K562 (cell line): ENCODE measurements at regions not wholly inside any gene's neighbourhood (a gene's known extent, or its start where the extent isn't known, plus 50 kb on each side); places are given as distances from the start of the nearest gene placed in this dataset.

Experiments
- ATAC-seq: fragments of 200-7000 bp; cut with Tn5 transposase; 3 replicates; pipeline ENCODE4 v1.9.1; 2020; ENCODE audit warnings: moderate library complexity
- BruUV-seq: library from RNA; stranded (reverse); fragments of 400-500 nt; replicated peaks from 2 replicates; lab custom pipeline; 2021; lab: Mats Ljungman, UMichigan
- CTCF ChIA-PET: fragments of 300-600 bp; formaldehyde crosslinking; extraction: SDS; loops from one replicate; lab custom pipeline; 2021; ENCODE audit warnings: low intra/inter-chr PET ratio; lab: Yijun Ruan, JAX
- POLR2A ChIA-PET: fragments of 300-600, 350-650 bp; sonication (Branson Sonifier 250); formaldehyde crosslinking; extraction: SDS; loops from one replicate; lab custom pipeline; 2021; ENCODE audit warnings: antibody characterized with exemption, inconsistent platforms; lab: Yijun Ruan, JAX
- DNase-seq, 4 experiments: peaks; one replicate each; pipeline versions ENCODE4 v3.0.0 to v3.0.0-alpha.2; 2011 to 2018; ENCODE audit warnings: low spot score in 3 of 4, mixed read lengths in 3 of 4; ENCODE audit errors: extremely low read depth in 1 of 4
- FAIRE-seq: peaks from 2 replicates; lab custom pipeline; 2011; peaks lifted over from hg19 to GRCh38; lab: Jason Lieb, UNC
- H2AFZ ChIP-seq: 2 replicates; pipeline ENCODE4 v1.6.0; 2011; ENCODE audit warnings: low read depth, low read length, control low read depth, inconsistent platforms
- H3K27ac ChIP-seq: fragments of 200-600 bp; 3 replicates; pipeline ENCODE4 v1.8.0; 2011; ENCODE audit warnings: low read depth, mild to moderate bottlenecking, control low read depth, inconsistent platforms, low read length, moderate library complexity, mixed read lengths; ENCODE audit errors: extremely low read depth
- H3K27me3 ChIP-seq, 2 experiments: fragments of 300-600 bp in 1 of 2; 2 replicates in 1 of 2; 3 replicates in 1 of 2; pipeline versions ENCODE4 v1.6.0 to v1.8.0; 2011; ENCODE audit warnings: inconsistent platforms in 2 of 2, low read length in 2 of 2, mild to moderate bottlenecking in 1 of 2, mixed read lengths in 1 of 2, moderate library complexity in 1 of 2; ENCODE audit not compliant: control insufficient read depth in 2 of 2, insufficient read depth in 2 of 2
- H3K36me3 ChIP-seq: fragments of 300-600 bp; 3 replicates; pipeline ENCODE4 v1.8.0; 2011; ENCODE audit warnings: mild to moderate bottlenecking, low read length, inconsistent platforms; ENCODE audit not compliant: control insufficient read depth, insufficient read depth
- H3K4me1 ChIP-seq, 2 experiments: fragments of 200-600 bp in 1 of 2; replicated peaks in 1 of 2; 2 replicates in 1 of 2; 3 replicates in 1 of 2; pipeline versions ENCODE4 v1.5.1 to v1.8.0; 2011; ENCODE audit warnings: inconsistent platforms in 2 of 2, low read length in 2 of 2, mild to moderate bottlenecking in 1 of 2, mixed read lengths in 1 of 2, moderate library complexity in 1 of 2; ENCODE audit not compliant: control insufficient read depth in 2 of 2, insufficient read depth in 2 of 2
- H3K4me2 ChIP-seq: 2 replicates; pipeline ENCODE4 v1.6.1; 2011; ENCODE audit warnings: low read length, control low read depth, inconsistent platforms, mixed read lengths; ENCODE audit not compliant: insufficient read depth
- H3K4me3 ChIP-seq: fragments of 200-600 bp; sonication (generic), shearing (Covaris generic); 2 replicates; pipeline ENCODE4 v1.5.1; 2016; ENCODE audit warnings: control low read depth, inconsistent platforms
- H3K79me2 ChIP-seq: fragments of 200-600 bp; 3 replicates; pipeline ENCODE4 v1.8.0; 2011; ENCODE audit warnings: low read length, inconsistent platforms; ENCODE audit not compliant: control insufficient read depth, insufficient read depth
- H3K9ac ChIP-seq, 2 experiments: 2 replicates each; pipeline versions ENCODE4 v1.6.0 to v1.6.1; 2011; ENCODE audit warnings: low read depth in 2 of 2, low read length in 2 of 2, control low read depth in 1 of 2, inconsistent platforms in 1 of 2, mild to moderate bottlenecking in 1 of 2, mixed read lengths in 1 of 2; ENCODE audit not compliant: insufficient read depth in 1 of 2
- H3K9me1 ChIP-seq: one replicate; pipeline ENCODE4 v1.6.0; 2011; ENCODE audit warnings: inconsistent platforms, mild to moderate bottlenecking, low read length, moderate library complexity; ENCODE audit not compliant: control insufficient read depth, insufficient read depth
- H3K9me3 ChIP-seq: replicated peaks from 2 replicates; pipeline ENCODE4 v1.5.1; 2011; ENCODE audit warnings: low read depth, low read length, inconsistent platforms; ENCODE audit not compliant: control insufficient read depth, insufficient read depth
- H4K20me1 ChIP-seq: replicated peaks from 2 replicates; pipeline ENCODE4 v1.6.1; 2011; ENCODE audit warnings: low read length, inconsistent platforms, mixed read lengths; ENCODE audit not compliant: control insufficient read depth, insufficient read depth
- ARID1B ChIP-seq: fragments of 450-650 bp; IDR thresholded peaks from 2 replicates; pipeline ENCODE4 v1.6.1; 2016; ENCODE audit warnings: antibody characterized with exemption, mild to moderate bottlenecking, inconsistent platforms
- CHD4 ChIP-seq: fragments of 200-600 bp; sonication (generic); IDR thresholded peaks from 3 replicates; pipeline ENCODE4 v1.6.1; 2012; ENCODE audit warnings: low read depth, mild to moderate bottlenecking, mixed read lengths, low read length, inconsistent platforms; ENCODE audit not compliant: insufficient read depth, insufficient replicate concordance, poor library complexity, severe bottlenecking
- ESRRB ChIP-seq: fragments of 250-450 bp; sonication (Bioruptor Pico); IDR thresholded peaks from 2 replicates; pipeline ENCODE4 v1.5.0; 2020; ENCODE audit warnings: mild to moderate bottlenecking, moderate library complexity, borderline replicate concordance
- EZH2 ChIP-seq: IDR thresholded peaks from 2 replicates; pipeline ENCODE4 v1.6.1; 2012; ENCODE audit warnings: low read depth, mild to moderate bottlenecking, inconsistent platforms, low read length, borderline replicate concordance
- MBD2 ChIP-seq: sonication (generic); IDR thresholded peaks from 2 replicates; pipeline ENCODE4 v1.6.1; 2016; ENCODE audit warnings: low read depth, borderline replicate concordance
- NELFE ChIP-seq: IDR thresholded peaks from 2 replicates; pipeline ENCODE4 v1.6.1; 2011; ENCODE audit warnings: mild to moderate bottlenecking; ENCODE audit not compliant: insufficient read depth, insufficient read length
- POLR2AphosphoS2 ChIP-seq: IDR thresholded peaks from 2 replicates; pipeline ENCODE4 v1.6.1; 2012; ENCODE audit warnings: low read length, improper control_type of control experiment
- POLR2B ChIP-seq: fragments of 450-650 bp; IDR thresholded peaks from 2 replicates; pipeline ENCODE4 v1.6.1; 2018; ENCODE audit warnings: low read depth; ENCODE audit not compliant: partially characterized antibody
- SIX5 ChIP-seq, 2 experiments: IDR thresholded peaks; 2 replicates each; pipeline ENCODE4 v1.6.1; 2011; ENCODE audit warnings: low read length in 2 of 2, borderline replicate concordance in 1 of 2, low read depth in 1 of 2, mild to moderate bottlenecking in 1 of 2, moderate library complexity in 1 of 2; ENCODE audit not compliant: insufficient read depth in 1 of 2
- TOE1 ChIP-seq, 2 experiments: fragments of 450-650 bp in 1 of 2; sonication (generic) in 1 of 2; formaldehyde crosslinking in 1 of 2; IDR thresholded peaks; 2 replicates each; pipeline versions ENCODE4 v1.7.1 to v1.8.0; 2016 to 2022; ENCODE audit warnings: borderline replicate concordance in 2 of 2, mild to moderate bottlenecking in 2 of 2, antibody characterized with exemption in 1 of 2, inconsistent platforms in 1 of 2, low read depth in 1 of 2, missing genetic modification reagents in 1 of 2, moderate library complexity in 1 of 2
- TSC22D4 ChIP-seq: fragments of 450-650 bp; IDR thresholded peaks from 2 replicates; pipeline ENCODE4 v1.6.1; 2016; ENCODE audit warnings: missing genetic modification characterization, missing biosample characterization, control low read depth
- XRCC3 ChIP-seq: fragments of 450-650 bp; IDR thresholded peaks from 2 replicates; pipeline ENCODE4 v1.6.1; 2017; ENCODE audit warnings: mild to moderate bottlenecking, moderate library complexity
- WGBS: fragments of 100-300 bp; shearing (Covaris generic); methylation state at CpG from one replicate; pipeline ENCODE4 v1.1.6; 2016; ENCODE audit warnings: low coverage, mixed read lengths; ENCODE audit not compliant: insufficient coverage; ENCODE audit errors: missing lambda C conversion rate; 5-methylcytosine and 5-hydroxymethylcytosine counted together
- in situ Hi-C: fragments of 300-500 bp; cut with MboI; formaldehyde crosslinking; loops from 4 replicates; pipeline ENCODE4 v1.15.0; 2018; ENCODE audit warnings: inconsistent platforms, mixed read lengths
- intact Hi-C: fragments of 100-400 bp; cut with micrococcal nuclease; formaldehyde crosslinking; loops from 2 replicates; pipeline ENCODE4 v1.14.2; 2022
- TF ChIP-seq, protein P1 (sequence below): sonication (generic); formaldehyde crosslinking; IDR thresholded peaks from 2 replicates; pipeline ENCODE4 v1.8.1; 2023; ENCODE audit warnings: mild to moderate bottlenecking, missing genetic modification reagents

DNA sequence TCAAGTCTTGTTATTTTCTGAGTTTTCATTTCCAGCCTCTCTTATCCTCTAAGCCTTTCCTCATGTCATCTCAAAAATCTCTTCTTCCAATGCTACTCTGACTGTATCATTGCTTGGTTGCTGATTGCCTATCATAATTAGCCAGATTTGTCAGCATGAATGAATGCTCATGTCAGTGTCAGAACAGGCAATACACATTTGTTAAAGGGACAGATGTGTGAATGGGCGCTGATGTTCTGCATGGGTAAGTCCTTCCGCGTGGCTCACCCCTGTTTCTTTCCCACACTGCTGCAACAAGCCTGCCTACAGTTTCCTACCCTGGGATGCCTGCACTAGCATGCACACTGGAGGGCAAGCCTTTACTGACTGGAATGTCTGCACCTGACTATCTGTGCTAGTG, 100.6 kb downstream of the RHOU start:
- no peaks in the 10 kb centered on the region for H3K9me1 ChIP-seq
- POLR2A ChIA-PET = no interaction called here
- no TSS peak for BruUV-seq
- no peak overlapping the region for H2AFZ ChIP-seq
- peaks cover 0 to 16% of the 10 kb centered on the region in 2 experiments; a peak in 3 of 5 replicates for H3K4me1 ChIP-seq
- ATAC-seq (no peak), FAIRE-seq (no peak), DNase-seq (no peak)
- H3K27ac ChIP-seq = no peak overlapping the region
- no peaks in the 10 kb centered on the region for H4K20me1 ChIP-seq
- no peak overlapping the region for H3K9ac ChIP-seq
- in situ Hi-C loops = no loop called here
- no peak overlapping the region for H3K4me2 ChIP-seq
- 0% methylated on average over 3 of the region's 3 CpGs for WGBS
- CTCF ChIA-PET = no interaction called here
- no peaks in the 10 kb centered on the region for H3K9me3 ChIP-seq
- no peaks in the 10 kb centered on the region for H3K36me3 ChIP-seq
- TF ChIP-seq SIX5 (IDR thresholded peaks at IDR 0.05; ENCODE audit: borderline replicate concordance in 1 of 2, insufficient read depth in 1 of 2, low read depth in 1 of 2, low read length in 2 of 2) = 0 out of 4 replicates have a peak, but pooled peaks of 1 of the 2 experiments have one; percentile 4
- no peak for TF ChIP-seq NELFE
- TF ChIP-seq MBD2 = no peak
- peaks cover 10 to 16% of the 10 kb centered on the region in 2 experiments; a peak in 3 of 5 replicates for H3K27me3 ChIP-seq
- intact Hi-C loops = no loop called here
- H3K4me3 ChIP-seq = no peak overlapping the region
- H3K79me2 ChIP-seq = no peaks in the 10 kb centered on the region

DNA sequence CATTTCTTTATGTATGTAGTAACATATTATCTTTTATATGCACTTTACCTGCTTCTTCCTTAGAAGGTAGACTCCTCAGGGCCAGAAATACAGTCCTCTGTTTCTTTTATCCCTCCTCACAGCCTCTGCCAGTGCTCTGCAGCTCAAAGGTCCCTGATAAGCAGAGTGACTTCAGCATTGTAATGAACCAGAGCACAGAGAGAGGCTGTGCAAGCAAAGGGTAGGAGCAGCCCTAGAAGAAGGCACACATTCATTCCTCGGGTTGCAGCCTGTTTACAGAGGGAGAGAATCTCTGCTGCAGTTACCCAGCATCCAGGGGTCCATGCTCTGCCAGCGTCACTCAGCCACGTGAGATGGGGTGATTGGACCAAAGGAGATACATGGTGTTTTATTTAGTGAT, 101.1 kb downstream of the RHOU start:
- Histone ChIP-seq H3K27me3 (peaks cover 10 to 13% of the 10 kb centered on the region in 2 experiments; a peak in 3 of 5 replicates), H3K36me3 (no peaks in the 10 kb centered on the region; the same call in 2 of the 3 replicates), H2AFZ (no peak overlapping the region), H4K20me1 (no peaks in the 10 kb centered on the region), H3K4me1 (peaks cover 0 to 16% of the 10 kb centered on the region in 2 experiments; a peak in 3 of 5 replicates), H3K27ac (no peak overlapping the region), H3K4me2 (no peak overlapping the region), H3K4me3 (no peak overlapping the region), H3K9me1 (no peaks in the 10 kb centered on the region), H3K9ac (no peak overlapping the region), H3K9me3 (no peaks in the 10 kb centered on the region), H3K79me2 (no peaks in the 10 kb centered on the region)
- POLR2A ChIA-PET = no interaction called here
- no peak for ATAC-seq
- in situ Hi-C loops (no loop called here), intact Hi-C loops (no loop called here)
- CTCF ChIA-PET = no interaction called here
- DNase-seq = no peak
- no peak for FAIRE-seq
- BruUV-seq = no TSS peak
- WGBS = 1% methylated on average over 3 of the region's 3 CpGs
- no peak for TF ChIP-seq TSC22D4 (tag)
- no peak for TF ChIP-seq TOE1 (IDR thresholded peaks at IDR 0.05; ENCODE audit: borderline replicate concordance)
- no peak for TF ChIP-seq TOE1 (CRISPR knock-in tag; IDR thresholded peaks at IDR 0.05; ENCODE audit: borderline replicate concordance, low read depth)
- TF ChIP-seq POLR2AphosphoS2 = no peak
- TF ChIP-seq CHD4 = no peak
- TF ChIP-seq, protein P1, sequence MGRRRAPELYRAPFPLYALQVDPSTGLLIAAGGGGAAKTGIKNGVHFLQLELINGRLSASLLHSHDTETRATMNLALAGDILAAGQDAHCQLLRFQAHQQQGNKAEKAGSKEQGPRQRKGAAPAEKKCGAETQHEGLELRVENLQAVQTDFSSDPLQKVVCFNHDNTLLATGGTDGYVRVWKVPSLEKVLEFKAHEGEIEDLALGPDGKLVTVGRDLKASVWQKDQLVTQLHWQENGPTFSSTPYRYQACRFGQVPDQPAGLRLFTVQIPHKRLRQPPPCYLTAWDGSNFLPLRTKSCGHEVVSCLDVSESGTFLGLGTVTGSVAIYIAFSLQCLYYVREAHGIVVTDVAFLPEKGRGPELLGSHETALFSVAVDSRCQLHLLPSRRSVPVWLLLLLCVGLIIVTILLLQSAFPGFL = no peak
- TF ChIP-seq ARID1B = no peak
- TF ChIP-seq EZH2 = no peak
- no peak for TF ChIP-seq POLR2B
- TF ChIP-seq ESRRB (CRISPR knock-in tag) = no peak
- no peak for TF ChIP-seq XRCC3
